NCI-H345 treated with DMSO at 0.1 percent for 48 hours (cell line): ENCODE measurements at regions not wholly inside any gene's neighbourhood (a gene's known extent, or its start where the extent isn't known, plus 50 kb on each side); places are given as distances from the start of the nearest gene placed in this dataset.

Experiments
- DNase-seq: peaks from one replicate; lab custom pipeline; 2025; ENCODE audit not compliant: unreplicated experiment; lab: John Stamatoyannopoulos, UW

- no peak for DNase-seq
These were observed 86.1 kb upstream of the CYYR1 start for GRCh38 chr21:26659182-26659581.

GRCh38 chr21:26655460-26655859 is 82.4 kb upstream of the CYYR1 start:
- DNase-seq, result no peak

GRCh38 chr21:26653430-26653829 is 80.3 kb upstream of the CYYR1 start:
- no peak for DNase-seq

DNA sequence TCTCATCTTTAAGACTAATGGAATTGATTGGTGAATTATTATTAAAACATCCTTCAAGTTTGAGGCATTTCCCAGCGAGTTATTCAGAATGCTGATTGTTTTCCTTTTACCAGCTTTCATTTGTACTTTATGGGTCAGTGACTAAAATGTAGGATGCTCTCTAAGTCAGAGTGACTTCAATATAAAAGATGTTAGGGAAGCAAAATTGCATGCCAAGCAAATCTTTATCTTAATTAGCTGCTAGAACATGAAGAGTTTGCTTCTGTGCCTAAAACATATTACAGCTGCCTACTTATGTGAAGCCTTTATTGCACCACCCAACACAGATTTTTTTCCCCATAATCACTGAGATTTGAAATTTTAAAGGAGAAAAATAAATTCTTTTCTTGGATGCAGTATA is 79.8 kb upstream of the CYYR1 start:
- no peak for DNase-seq

GRCh38 chr21:26641062-26641461 is 68.0 kb upstream of the CYYR1 start:
- DNase-seq, result no peak

DNA sequence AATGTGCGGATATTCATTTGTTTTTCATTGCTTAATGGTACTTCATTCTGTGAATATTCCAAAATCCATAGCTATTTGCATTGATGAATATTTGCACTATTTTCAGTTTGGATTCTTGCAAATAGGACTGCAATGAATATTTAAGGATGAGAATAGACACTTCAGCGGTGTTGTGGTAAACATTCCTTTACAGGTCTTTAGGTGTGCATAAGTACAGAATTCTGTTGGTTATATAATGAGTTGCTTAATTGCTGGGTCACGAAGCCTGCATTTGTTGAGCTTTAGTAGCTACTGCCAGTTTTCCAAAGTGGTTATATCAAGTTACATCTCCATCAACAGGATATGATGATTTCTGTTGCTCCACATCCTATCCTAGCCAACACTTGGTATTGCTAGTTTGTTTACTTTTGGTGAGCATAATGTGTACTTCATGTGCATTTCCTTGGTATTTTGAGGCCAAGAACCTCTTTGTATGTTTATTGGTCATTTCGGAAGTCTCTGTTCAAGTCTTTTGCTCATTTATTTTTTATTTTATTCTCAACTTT is 64.2 kb upstream of the CYYR1 start:
- no peak for DNase-seq

DNA sequence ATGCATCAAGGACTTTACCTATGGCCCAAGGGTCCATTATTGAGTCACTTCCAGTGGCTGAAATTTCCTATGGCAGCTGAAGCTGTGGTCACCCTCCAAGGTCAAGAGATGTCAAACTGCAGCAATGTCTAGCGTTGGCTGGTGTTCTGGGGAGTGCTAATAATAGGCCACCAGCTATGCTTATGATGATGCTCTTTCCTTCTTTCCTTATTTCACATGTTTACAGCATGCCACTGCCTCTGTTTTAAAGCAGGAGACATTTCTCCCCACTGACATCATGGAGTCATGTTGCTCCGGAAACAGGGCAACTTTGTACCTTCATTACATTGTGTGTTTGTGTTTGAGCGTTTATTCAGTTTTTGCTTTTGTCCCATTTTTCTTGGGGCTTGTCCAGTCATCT is 62.6 kb upstream of the CYYR1 start:
- no peak for DNase-seq

DNA sequence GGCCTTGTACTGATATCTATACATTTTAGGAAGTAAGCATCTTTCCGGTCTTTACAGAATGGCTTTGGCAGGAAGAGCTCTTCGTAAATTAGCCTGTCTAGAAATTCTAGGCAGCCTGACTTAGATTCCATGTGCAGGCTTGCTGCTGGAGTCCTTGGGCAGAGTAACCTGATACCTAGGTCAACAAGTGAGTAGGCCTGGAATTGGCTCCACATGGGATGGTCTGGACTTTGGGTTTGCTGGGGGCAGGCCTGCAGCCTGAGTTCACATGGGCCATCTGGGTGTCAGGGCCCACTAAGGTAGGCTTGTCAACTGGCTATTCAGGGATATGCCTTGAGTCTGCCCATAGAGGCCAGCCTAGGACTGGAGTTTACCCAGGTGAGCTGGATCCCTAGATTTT is 59.6 kb upstream of the CYYR1 start:
- no peak for DNase-seq

GRCh38 chr21:26626187-26626586 is 53.1 kb upstream of the CYYR1 start:
- no peak for DNase-seq

DNA sequence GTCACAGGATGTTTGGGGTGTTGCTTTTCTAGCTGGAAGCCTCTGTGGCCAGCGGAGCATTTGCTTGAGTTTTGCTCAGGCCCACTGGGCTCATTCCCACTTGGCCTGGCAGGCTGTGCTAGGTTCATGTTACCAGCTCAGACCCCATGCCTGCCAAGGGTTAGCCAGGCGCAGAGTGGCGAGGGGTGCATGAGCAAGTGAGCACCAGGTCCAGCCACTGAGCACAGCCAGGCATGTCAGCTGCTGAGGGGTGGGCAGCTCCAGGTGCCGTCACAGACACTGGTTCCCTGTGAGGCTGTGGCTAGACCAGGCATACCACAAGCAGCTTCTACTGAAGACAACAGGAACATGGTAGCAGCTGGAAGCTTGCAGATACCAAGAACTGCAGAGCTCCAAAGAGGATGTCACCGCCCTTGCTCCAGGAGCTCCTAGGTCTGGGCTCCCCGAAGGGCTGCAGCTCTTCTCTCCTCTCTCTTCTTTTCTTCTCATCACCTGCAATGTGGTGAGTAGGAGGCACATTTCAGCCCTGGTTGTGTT is 52.0 kb upstream of the CYYR1 start:
- DNase-seq, result no peak
